OCI-LY3 (cell line): ENCODE measurements at regions not wholly inside any gene's neighbourhood (a gene's known extent, or its start where the extent isn't known, plus 50 kb on each side); places are given as distances from the start of the nearest gene placed in this dataset.

Experiments
- EZH2phosphoT487 ChIP-seq: fragments of 200-600 bp; shearing (Covaris generic); IDR thresholded peaks from 2 replicates; pipeline ENCODE4 v1.6.1; 2018; ENCODE audit warnings: antibody characterized with exemption, mixed run types, low read depth
- TF ChIP-seq, protein P1 (sequence below): fragments of 200-600, 300-600 bp; sonication (generic); IDR thresholded peaks from 2 replicates; pipeline ENCODE4 v1.5.1; 2014; ENCODE audit warnings: antibody characterized with exemption, low read length, low read depth

- no peak for TF ChIP-seq EZH2phosphoT487
- TF ChIP-seq, protein P1, sequence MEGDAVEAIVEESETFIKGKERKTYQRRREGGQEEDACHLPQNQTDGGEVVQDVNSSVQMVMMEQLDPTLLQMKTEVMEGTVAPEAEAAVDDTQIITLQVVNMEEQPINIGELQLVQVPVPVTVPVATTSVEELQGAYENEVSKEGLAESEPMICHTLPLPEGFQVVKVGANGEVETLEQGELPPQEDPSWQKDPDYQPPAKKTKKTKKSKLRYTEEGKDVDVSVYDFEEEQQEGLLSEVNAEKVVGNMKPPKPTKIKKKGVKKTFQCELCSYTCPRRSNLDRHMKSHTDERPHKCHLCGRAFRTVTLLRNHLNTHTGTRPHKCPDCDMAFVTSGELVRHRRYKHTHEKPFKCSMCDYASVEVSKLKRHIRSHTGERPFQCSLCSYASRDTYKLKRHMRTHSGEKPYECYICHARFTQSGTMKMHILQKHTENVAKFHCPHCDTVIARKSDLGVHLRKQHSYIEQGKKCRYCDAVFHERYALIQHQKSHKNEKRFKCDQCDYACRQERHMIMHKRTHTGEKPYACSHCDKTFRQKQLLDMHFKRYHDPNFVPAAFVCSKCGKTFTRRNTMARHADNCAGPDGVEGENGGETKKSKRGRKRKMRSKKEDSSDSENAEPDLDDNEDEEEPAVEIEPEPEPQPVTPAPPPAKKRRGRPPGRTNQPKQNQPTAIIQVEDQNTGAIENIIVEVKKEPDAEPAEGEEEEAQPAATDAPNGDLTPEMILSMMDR, result no peak
Measured at GRCh38 chr22:49632199-49633009, 195.3 kb downstream of the BRD1 start.
